Liver (tissue), 7 donors: ENCODE measurements at regions not wholly inside any gene's neighbourhood (a gene's known extent, or its start where the extent isn't known, plus 50 kb on each side); places are given as distances from the start of the nearest gene placed in this dataset.

Source experiments
- DNase-seq: peaks from one replicate; pipeline ENCODE4 v3.0.0-alpha.2; 2017; ENCODE audit warnings: low spot score
- H3K27ac ChIP-seq, 2 donors: one replicate each; pipeline ENCODE4 v1.7.0; 2013; ENCODE audit warnings: inconsistent platforms in 2 of 2, low read length in 2 of 2, control low read depth in 1 of 2, low read depth in 1 of 2, mild to moderate bottlenecking in 1 of 2
- H3K27me3 ChIP-seq, 4 donors: one replicate each; pipeline versions ENCODE4 v1.6.1 to v1.7.0; 2013; ENCODE audit warnings: low read length in 3 of 4, inconsistent platforms in 1 of 4, mild to moderate bottlenecking in 1 of 4, moderate library complexity in 1 of 4; ENCODE audit not compliant: control insufficient read depth in 4 of 4, insufficient read depth in 4 of 4
- H3K36me3 ChIP-seq, 4 donors: one replicate each; pipeline versions ENCODE4 v1.6.1 to v1.7.0; 2013; ENCODE audit warnings: low read length in 3 of 4, mild to moderate bottlenecking in 3 of 4, low read depth in 1 of 4, moderate library complexity in 1 of 4; ENCODE audit not compliant: control insufficient read depth in 4 of 4, insufficient read depth in 3 of 4
- H3K4me1 ChIP-seq, 4 donors: one replicate each; pipeline versions ENCODE4 v1.6.1 to v1.7.0; 2013; ENCODE audit warnings: low read length in 3 of 4, mild to moderate bottlenecking in 3 of 4, moderate library complexity in 1 of 4; ENCODE audit not compliant: control insufficient read depth in 4 of 4, insufficient read depth in 4 of 4
- H3K4me3 ChIP-seq, 3 donors: one replicate each; pipeline versions ENCODE4 v1.6.1 to v1.7.0; 2013; ENCODE audit warnings: low read length in 3 of 3, control low read depth in 1 of 3, low read depth in 1 of 3, mild to moderate bottlenecking in 1 of 3
- H3K9ac ChIP-seq, 2 donors: one replicate each; pipeline ENCODE4 v1.7.0; 2013; ENCODE audit warnings: low read length in 2 of 2, mild to moderate bottlenecking in 2 of 2, moderate library complexity in 2 of 2, control low read depth in 1 of 2, low read depth in 1 of 2
- H3K9me3 ChIP-seq, 4 donors: one replicate each; pipeline versions ENCODE4 v1.6.1 to v1.7.0; 2013; ENCODE audit warnings: low read length in 3 of 4; ENCODE audit not compliant: control insufficient read depth in 4 of 4
- ATF3 ChIP-seq: IDR thresholded peaks from 2 replicates; pipeline ENCODE4 v1.6.1; 2016; ENCODE audit warnings: antibody characterized with exemption
- EGR1 ChIP-seq, 2 donors: IDR thresholded peaks; 2 replicates each; pipeline ENCODE4 v1.6.1; 2016 to 2018; ENCODE audit warnings: antibody characterized with exemption in 2 of 2, low read depth in 2 of 2
- FOXA1 ChIP-seq: IDR thresholded peaks from 2 replicates; pipeline ENCODE4 v1.6.1; 2016; ENCODE audit warnings: antibody characterized with exemption
- FOXA2 ChIP-seq: IDR thresholded peaks from 2 replicates; pipeline ENCODE4 v1.6.1; 2016; ENCODE audit warnings: antibody characterized with exemption
- GABPA ChIP-seq, 2 donors: IDR thresholded peaks in 1 of 2; conservative IDR thresholded peaks in 1 of 2; 2 replicates each; pipeline ENCODE4 v1.6.1; 2016; ENCODE audit warnings: antibody characterized with exemption in 2 of 2, mild to moderate bottlenecking in 1 of 2, moderate library complexity in 1 of 2
- HNF4A ChIP-seq, 2 donors: conservative IDR thresholded peaks; 2 replicates each; pipeline ENCODE4 v1.6.1; 2016; ENCODE audit warnings: antibody characterized with exemption in 2 of 2, mild to moderate bottlenecking in 2 of 2
- HNF4G ChIP-seq: IDR thresholded peaks from 2 replicates; pipeline ENCODE4 v1.6.1; 2016; ENCODE audit warnings: antibody characterized with exemption
- JUND ChIP-seq, 2 donors: IDR thresholded peaks; 2 replicates each; pipeline ENCODE4 v1.6.1; 2016; ENCODE audit warnings: antibody characterized with exemption in 2 of 2
- MAX ChIP-seq: IDR thresholded peaks from 2 replicates; pipeline ENCODE4 v1.6.1; 2016; ENCODE audit warnings: antibody characterized with exemption
- NR2F2 ChIP-seq: IDR thresholded peaks from 2 replicates; pipeline ENCODE4 v1.6.1; 2016; ENCODE audit warnings: antibody characterized with exemption
- RAD21 ChIP-seq, 2 donors: IDR thresholded peaks; 2 replicates each; pipeline ENCODE4 v1.6.1; 2016; ENCODE audit warnings: antibody characterized with exemption in 2 of 2, mild to moderate bottlenecking in 2 of 2
- RXRA ChIP-seq, 2 donors: IDR thresholded peaks; 2 replicates each; pipeline ENCODE4 v1.6.1; 2017 to 2018; ENCODE audit warnings: antibody characterized with exemption in 2 of 2, mild to moderate bottlenecking in 1 of 2
- SP1 ChIP-seq: IDR thresholded peaks from 2 replicates; pipeline ENCODE4 v1.6.1; 2018; ENCODE audit warnings: antibody characterized with exemption, mild to moderate bottlenecking
- TAF1 ChIP-seq: conservative IDR thresholded peaks from 2 replicates; pipeline ENCODE4 v1.6.1; 2016; ENCODE audit warnings: antibody characterized with exemption, mild to moderate bottlenecking
- YY1 ChIP-seq: IDR thresholded peaks from 2 replicates; pipeline ENCODE4 v1.6.1; 2016; ENCODE audit warnings: antibody characterized with exemption, mild to moderate bottlenecking
- ZBTB33 ChIP-seq: IDR thresholded peaks from 2 replicates; pipeline ENCODE4 v1.6.1; 2016; ENCODE audit warnings: antibody characterized with exemption
- WGBS: extraction: QIAGEN DNeasy Blood & Tissue Kit; methylation state at CpG from one replicate; pipeline ENCODE4 v1.1.7; 2013; 5-methylcytosine and 5-hydroxymethylcytosine counted together
- donor health status: healthy.
- donor health status: healthy.
- donor health status: healthy.
- donor health status: healthy.

GRCh38 chr11:134623711-134624110 lies 211.7 kb upstream of the B3GAT1 start:
- Histone ChIP-seq H3K27me3 (peaks cover 0 to 7% (median 0%) of the 10 kb centered on the region in 4 donors), H3K27ac (no peak overlapping the region), H3K9me3 (no peaks in the 10 kb centered on the region), H3K4me1 (no peaks in the 10 kb centered on the region), H3K9ac (no peak overlapping the region), H3K4me3 (no peak overlapping the region), H3K36me3 (no peaks in the 10 kb centered on the region)
- 91% methylated on average over 5 of the region's 5 CpGs for WGBS
- TF ChIP-seq NR2F2 (no peak), MAX (no peak), HNF4G (no peak)
- DNase-seq = no peak

GRCh38 chr11:134622458-134622857 lies 210.4 kb upstream of the B3GAT1 start:
- no peak for DNase-seq
- H3K9me3 ChIP-seq = no peaks in the 10 kb centered on the region
- no peaks in the 10 kb centered on the region for H3K4me1 ChIP-seq
- no peak for TF ChIP-seq FOXA2
- no peak for TF ChIP-seq ATF3
- TF ChIP-seq YY1 = no peak
- no peak for TF ChIP-seq HNF4G
- TF ChIP-seq RAD21 (IDR thresholded peaks at IDR 0.05) = no peak
- TF ChIP-seq HNF4A (conservative IDR thresholded peaks at IDR 0.05) = no peak
- TF ChIP-seq GABPA (IDR thresholded peaks at IDR 0.05 in 1 of 2, conservative IDR thresholded peaks at IDR 0.05 in 1 of 2) = no peak
- no peak for TF ChIP-seq EGR1 (IDR thresholded peaks at IDR 0.05; ENCODE audit: low read depth in 2 of 2)
- no peak overlapping the region for H3K9ac ChIP-seq
- no peak overlapping the region for H3K4me3 ChIP-seq
- no peaks in the 10 kb centered on the region for H3K27me3 ChIP-seq
- WGBS = 88% methylated on average over 6 of the region's 6 CpGs
- H3K36me3 ChIP-seq = no peaks in the 10 kb centered on the region
- no peak overlapping the region for H3K27ac ChIP-seq

GRCh38 chr11:134617360-134617759 lies 205.3 kb upstream of the B3GAT1 start:
- TF ChIP-seq HNF4A (conservative IDR thresholded peaks at IDR 0.05) = no peak
- no peak for TF ChIP-seq SP1
- TF ChIP-seq RXRA (IDR thresholded peaks at IDR 0.05) = no peak
- TF ChIP-seq ZBTB33 = no peak
- no peak for TF ChIP-seq ATF3
- no peak for TF ChIP-seq TAF1
- no peak for TF ChIP-seq JUND (IDR thresholded peaks at IDR 0.05)
- no peak for TF ChIP-seq GABPA (IDR thresholded peaks at IDR 0.05 in 1 of 2, conservative IDR thresholded peaks at IDR 0.05 in 1 of 2)
- no peak for TF ChIP-seq MAX
- TF ChIP-seq RAD21 (IDR thresholded peaks at IDR 0.05) = no peak
- no peak for TF ChIP-seq NR2F2
- TF ChIP-seq YY1 = no peak
- no peak for TF ChIP-seq EGR1 (IDR thresholded peaks at IDR 0.05; ENCODE audit: low read depth in 2 of 2)
- TF ChIP-seq FOXA1 = no peak
- no peak for TF ChIP-seq HNF4G
- no peak for DNase-seq
- H3K4me1 ChIP-seq = no peaks in the 10 kb centered on the region
- H3K9ac ChIP-seq = no peak overlapping the region
- 89% methylated on average over 9 of the region's 9 CpGs for WGBS
- peaks cover 0 to 2% (median 0%) of the 10 kb centered on the region in 4 donors for H3K27me3 ChIP-seq
- no peaks in the 10 kb centered on the region for H3K9me3 ChIP-seq
- H3K27ac ChIP-seq = no peak overlapping the region
- H3K36me3 ChIP-seq = no peaks in the 10 kb centered on the region
- no peak overlapping the region for H3K4me3 ChIP-seq
